ENCODE measurements at regions not wholly inside any gene's neighbourhood (a gene's known extent, or its start where the extent isn't known, plus 50 kb on each side); places are given as distances from the start of the nearest gene placed in this dataset.

- no peaks in the 10 kb centered on the region for H3K9me3 ChIP-seq (ENCODE audit: insufficient read depth, low read depth, low read length)
- TF ChIP-seq CTCF (conservative IDR thresholded peaks at IDR 0.05; ENCODE audit: low read length) (no peak), EZH2phosphoT487 (IDR thresholded peaks at IDR 0.05; ENCODE audit: borderline replicate concordance) (no peak)
- H3K9ac ChIP-seq (ENCODE audit: low read depth, low read length, poor library complexity, severe bottlenecking) = no peak overlapping the region
- H3K27me3 ChIP-seq (ENCODE audit: insufficient read depth, low read length, poor library complexity, severe bottlenecking) = no peaks in the 10 kb centered on the region
- no peaks in the 10 kb centered on the region for H3F3A ChIP-seq (ENCODE audit: low read depth)
- H3K79me2 ChIP-seq (ENCODE audit: insufficient read depth, low read length) = no peaks in the 10 kb centered on the region
- no peaks in the 10 kb centered on the region for H4K20me1 ChIP-seq (ENCODE audit: insufficient read depth, low read length, poor library complexity, severe bottlenecking)
- no peaks in the 10 kb centered on the region for H3K9me2 ChIP-seq (replicated peaks; ENCODE audit: low read depth, low read length)
- H3K4me2 ChIP-seq (ENCODE audit: low read depth, low read length, poor library complexity, severe bottlenecking) = no peak overlapping the region
- H3K4me1 ChIP-seq (ENCODE audit: insufficient read depth, low read length, poor library complexity, severe bottlenecking) = no peaks in the 10 kb centered on the region
- no peaks in the 10 kb centered on the region for H3K36me3 ChIP-seq (ENCODE audit: insufficient read depth, low read length)
- H3K4me3 ChIP-seq (ENCODE audit: low read length, poor library complexity, severe bottlenecking) = no peak overlapping the region
- no peak overlapping the region for H2AFZ ChIP-seq (ENCODE audit: low read length)
These were observed 2291.5 kb downstream of the PCDH9 start for GRCh38 chr13:64938660-64939059.

GRCh38 chr13:64937302-64937701, 2292.8 kb downstream of the PCDH9 start:
- Histone ChIP-seq H3K9me3 (ENCODE audit: insufficient read depth, low read depth, low read length) (no peaks in the 10 kb centered on the region), H3K4me2 (ENCODE audit: low read depth, low read length, poor library complexity, severe bottlenecking) (no peak overlapping the region), H3K79me2 (ENCODE audit: insufficient read depth, low read length) (no peaks in the 10 kb centered on the region), H3K27me3 (ENCODE audit: insufficient read depth, low read length, poor library complexity, severe bottlenecking) (no peaks in the 10 kb centered on the region), H2AFZ (ENCODE audit: low read length) (no peak overlapping the region), H3F3A (ENCODE audit: low read depth) (no peaks in the 10 kb centered on the region), H3K9me2 (replicated peaks; ENCODE audit: low read depth, low read length) (no peaks in the 10 kb centered on the region), H3K9ac (ENCODE audit: low read depth, low read length, poor library complexity, severe bottlenecking) (no peak overlapping the region), H4K20me1 (ENCODE audit: insufficient read depth, low read length, poor library complexity, severe bottlenecking) (no peaks in the 10 kb centered on the region), H3K36me3 (ENCODE audit: insufficient read depth, low read length) (no peaks in the 10 kb centered on the region), H3K4me3 (ENCODE audit: low read length, poor library complexity, severe bottlenecking) (no peak overlapping the region), H3K4me1 (ENCODE audit: insufficient read depth, low read length, poor library complexity, severe bottlenecking) (no peaks in the 10 kb centered on the region)
- TF ChIP-seq EZH2phosphoT487 (IDR thresholded peaks at IDR 0.05; ENCODE audit: borderline replicate concordance) (no peak), CTCF (conservative IDR thresholded peaks at IDR 0.05; ENCODE audit: low read length) (no peak)

GRCh38 chr13:64936879-64937278, 2293.3 kb downstream of the PCDH9 start:
- no peaks in the 10 kb centered on the region for H4K20me1 ChIP-seq (ENCODE audit: insufficient read depth, low read length, poor library complexity, severe bottlenecking)
- no peak overlapping the region for H3K4me2 ChIP-seq (ENCODE audit: low read depth, low read length, poor library complexity, severe bottlenecking)
- H3K9me2 ChIP-seq (replicated peaks; ENCODE audit: low read depth, low read length) = no peaks in the 10 kb centered on the region
- no peaks in the 10 kb centered on the region for H3K9me3 ChIP-seq (ENCODE audit: insufficient read depth, low read depth, low read length)
- no peaks in the 10 kb centered on the region for H3K27me3 ChIP-seq (ENCODE audit: insufficient read depth, low read length, poor library complexity, severe bottlenecking)
- no peaks in the 10 kb centered on the region for H3K36me3 ChIP-seq (ENCODE audit: insufficient read depth, low read length)
- H2AFZ ChIP-seq (ENCODE audit: low read length) = no peak overlapping the region
- no peak overlapping the region for H3K4me3 ChIP-seq (ENCODE audit: low read length, poor library complexity, severe bottlenecking)
- TF ChIP-seq EZH2phosphoT487 (IDR thresholded peaks at IDR 0.05; ENCODE audit: borderline replicate concordance) = no peak
- TF ChIP-seq CTCF (conservative IDR thresholded peaks at IDR 0.05; ENCODE audit: low read length) = no peak
- no peak overlapping the region for H3K9ac ChIP-seq (ENCODE audit: low read depth, low read length, poor library complexity, severe bottlenecking)
- no peaks in the 10 kb centered on the region for H3K4me1 ChIP-seq (ENCODE audit: insufficient read depth, low read length, poor library complexity, severe bottlenecking)
- no peaks in the 10 kb centered on the region for H3F3A ChIP-seq (ENCODE audit: low read depth)
- no peaks in the 10 kb centered on the region for H3K79me2 ChIP-seq (ENCODE audit: insufficient read depth, low read length)

All from Loucy (cell line).